ENCODE measurements at regions not wholly inside any gene's neighbourhood (a gene's known extent, or its start where the extent isn't known, plus 50 kb on each side); places are given as distances from the start of the nearest gene placed in this dataset.

- POLR2A ChIA-PET = no interaction called here
- Histone ChIP-seq H3K4me3 (ENCODE audit: control insufficient read depth in 1 of 7, extremely low read depth in 1 of 7, insufficient read depth in 4 of 7, low read depth in 2 of 7, low read length in 6 of 7) (no peak overlapping the region), H3K9me3 (ENCODE audit: control extremely low read depth in 1 of 5, control insufficient read depth in 4 of 5, insufficient read depth in 2 of 5, low read depth in 1 of 5, low read length in 4 of 5) (no peaks in the 10 kb centered on the region), H3K36me3 (ENCODE audit: control insufficient read depth in 4 of 4, insufficient read depth in 4 of 4, low read length in 3 of 4) (no peaks in the 10 kb centered on the region), H3K4me1 (ENCODE audit: control extremely low read depth in 1 of 4, control insufficient read depth in 4 of 4, insufficient read depth in 4 of 4, low read length in 3 of 4) (no peaks in the 10 kb centered on the region), H3K27me3 (replicated peaks in 2 of 5; ENCODE audit: control insufficient read depth in 4 of 5, insufficient read depth in 5 of 5, low read length in 4 of 5) (no peaks in the 10 kb centered on the region), H3K27ac (ENCODE audit: insufficient read depth in 1 of 2, low read depth in 1 of 2, low read length in 2 of 2, poor library complexity in 1 of 2, severe bottlenecking in 2 of 2) (no peak overlapping the region)
- CTCF ChIA-PET = interaction anchor here (0.8 kb wide), 1 partner anchor 10 kb away, joined by 3 read pairs; no protein-coding TSS in a partner anchor
- WGBS (ENCODE audit: insufficient coverage) = 100% methylated on average over 1 of the region's 1 CpG
- DNase-seq = no peak
Observed at GRCh38 chr7:125512373-125512772, 582.7 kb upstream of the POT1 start.

- ChIA-PET CTCF (no interaction called here), POLR2A (no interaction called here)
- no peaks in the 10 kb centered on the region for H3K36me3 ChIP-seq (ENCODE audit: control insufficient read depth in 4 of 4, insufficient read depth in 4 of 4, low read length in 3 of 4)
- WGBS (ENCODE audit: insufficient coverage) = no CpG with 5 or more reads among the region's 5 CpGs
- H3K27ac ChIP-seq (ENCODE audit: insufficient read depth in 1 of 2, low read depth in 1 of 2, low read length in 2 of 2, poor library complexity in 1 of 2, severe bottlenecking in 2 of 2) = no peak overlapping the region
- no peak for DNase-seq
- no peak overlapping the region for H3K4me3 ChIP-seq (ENCODE audit: control insufficient read depth in 1 of 7, extremely low read depth in 1 of 7, insufficient read depth in 4 of 7, low read depth in 2 of 7, low read length in 6 of 7)
- H3K27me3 ChIP-seq (replicated peaks in 2 of 5; ENCODE audit: control insufficient read depth in 4 of 5, insufficient read depth in 5 of 5, low read length in 4 of 5) = no peaks in the 10 kb centered on the region
- H3K9me3 ChIP-seq (ENCODE audit: control extremely low read depth in 1 of 5, control insufficient read depth in 4 of 5, insufficient read depth in 2 of 5, low read depth in 1 of 5, low read length in 4 of 5) = no peaks in the 10 kb centered on the region
- H3K4me1 ChIP-seq (ENCODE audit: control extremely low read depth in 1 of 4, control insufficient read depth in 4 of 4, insufficient read depth in 4 of 4, low read length in 3 of 4) = no peaks in the 10 kb centered on the region
Observed at GRCh38 chr7:125511310-125511709, 581.7 kb upstream of the POT1 start.

GRCh38 chr7:125506331-125506730 lies 576.7 kb upstream of the POT1 start:
- ChIA-PET CTCF (no interaction called here), POLR2A (no interaction called here)
- Histone ChIP-seq H3K27ac (ENCODE audit: insufficient read depth in 1 of 2, low read depth in 1 of 2, low read length in 2 of 2, poor library complexity in 1 of 2, severe bottlenecking in 2 of 2) (no peak overlapping the region), H3K36me3 (ENCODE audit: control insufficient read depth in 4 of 4, insufficient read depth in 4 of 4, low read length in 3 of 4) (no peaks in the 10 kb centered on the region), H3K4me3 (ENCODE audit: control insufficient read depth in 1 of 7, extremely low read depth in 1 of 7, insufficient read depth in 4 of 7, low read depth in 2 of 7, low read length in 6 of 7) (no peak overlapping the region), H3K9me3 (ENCODE audit: control extremely low read depth in 1 of 5, control insufficient read depth in 4 of 5, insufficient read depth in 2 of 5, low read depth in 1 of 5, low read length in 4 of 5) (no peaks in the 10 kb centered on the region), H3K27me3 (replicated peaks in 2 of 5; ENCODE audit: control insufficient read depth in 4 of 5, insufficient read depth in 5 of 5, low read length in 4 of 5) (no peaks in the 10 kb centered on the region), H3K4me1 (ENCODE audit: control extremely low read depth in 1 of 4, control insufficient read depth in 4 of 4, insufficient read depth in 4 of 4, low read length in 3 of 4) (no peaks in the 10 kb centered on the region)
- DNase-seq = no peak
- WGBS (ENCODE audit: insufficient coverage) = 44% methylated on average over 2 of the region's 4 CpGs

- H3K36me3 ChIP-seq (ENCODE audit: control insufficient read depth in 4 of 4, insufficient read depth in 4 of 4, low read length in 3 of 4) = no peaks in the 10 kb centered on the region
- no peak overlapping the region for H3K4me3 ChIP-seq (ENCODE audit: control insufficient read depth in 1 of 7, extremely low read depth in 1 of 7, insufficient read depth in 4 of 7, low read depth in 2 of 7, low read length in 6 of 7)
- no peak overlapping the region for H3K27ac ChIP-seq (ENCODE audit: insufficient read depth in 1 of 2, low read depth in 1 of 2, low read length in 2 of 2, poor library complexity in 1 of 2, severe bottlenecking in 2 of 2)
- no peak for DNase-seq
- no peaks in the 10 kb centered on the region for H3K27me3 ChIP-seq (replicated peaks in 2 of 5; ENCODE audit: control insufficient read depth in 4 of 5, insufficient read depth in 5 of 5, low read length in 4 of 5)
- ChIA-PET CTCF (no interaction called here), POLR2A (no interaction called here)
- no peaks in the 10 kb centered on the region for H3K4me1 ChIP-seq (ENCODE audit: control extremely low read depth in 1 of 4, control insufficient read depth in 4 of 4, insufficient read depth in 4 of 4, low read length in 3 of 4)
- H3K9me3 ChIP-seq (ENCODE audit: control extremely low read depth in 1 of 5, control insufficient read depth in 4 of 5, insufficient read depth in 2 of 5, low read depth in 1 of 5, low read length in 4 of 5) = peaks cover 0 to under 1% (median 0%) of the 10 kb centered on the region in 5 experiments
- no CpG with 5 or more reads among the region's 2 CpGs for WGBS (ENCODE audit: insufficient coverage)
Observed at GRCh38 chr7:125504848-125505247, 575.2 kb upstream of the POT1 start.

GRCh38 chr7:125495997-125496396 lies 566.4 kb upstream of the POT1 start:
- Histone ChIP-seq H3K27me3 (replicated peaks in 2 of 5; ENCODE audit: control insufficient read depth in 4 of 5, insufficient read depth in 5 of 5, low read length in 4 of 5) (no peaks in the 10 kb centered on the region), H3K9me3 (ENCODE audit: control extremely low read depth in 1 of 5, control insufficient read depth in 4 of 5, insufficient read depth in 2 of 5, low read depth in 1 of 5, low read length in 4 of 5) (peaks cover 0 to 3% (median 0%) of the 10 kb centered on the region in 5 experiments), H3K36me3 (ENCODE audit: control insufficient read depth in 4 of 4, insufficient read depth in 4 of 4, low read length in 3 of 4) (no peaks in the 10 kb centered on the region), H3K27ac (ENCODE audit: insufficient read depth in 1 of 2, low read depth in 1 of 2, low read length in 2 of 2, poor library complexity in 1 of 2, severe bottlenecking in 2 of 2) (no peak overlapping the region), H3K4me1 (ENCODE audit: control extremely low read depth in 1 of 4, control insufficient read depth in 4 of 4, insufficient read depth in 4 of 4, low read length in 3 of 4) (no peaks in the 10 kb centered on the region), H3K4me3 (ENCODE audit: control insufficient read depth in 1 of 7, extremely low read depth in 1 of 7, insufficient read depth in 4 of 7, low read depth in 2 of 7, low read length in 6 of 7) (no peak overlapping the region)
- CTCF ChIA-PET = no interaction called here
- POLR2A ChIA-PET = no interaction called here
- no peak for DNase-seq
- no CpG with 5 or more reads among the region's 1 CpG for WGBS (ENCODE audit: insufficient coverage)

GRCh38 chr7:125492521-125492920 lies 562.9 kb upstream of the POT1 start:
- CTCF ChIA-PET = no interaction called here
- WGBS (ENCODE audit: insufficient coverage) = no CpG with 5 or more reads among the region's 1 CpG
- H3K36me3 ChIP-seq (ENCODE audit: control insufficient read depth in 4 of 4, insufficient read depth in 4 of 4, low read length in 3 of 4) = no peaks in the 10 kb centered on the region
- POLR2A ChIA-PET = no interaction called here
- no peaks in the 10 kb centered on the region for H3K4me1 ChIP-seq (ENCODE audit: control extremely low read depth in 1 of 4, control insufficient read depth in 4 of 4, insufficient read depth in 4 of 4, low read length in 3 of 4)
- DNase-seq = no peak
- no peak overlapping the region for H3K4me3 ChIP-seq (ENCODE audit: control insufficient read depth in 1 of 7, extremely low read depth in 1 of 7, insufficient read depth in 4 of 7, low read depth in 2 of 7, low read length in 6 of 7)
- H3K27me3 ChIP-seq (replicated peaks in 2 of 5; ENCODE audit: control insufficient read depth in 4 of 5, insufficient read depth in 5 of 5, low read length in 4 of 5) = no peaks in the 10 kb centered on the region
- no peak overlapping the region for H3K27ac ChIP-seq (ENCODE audit: insufficient read depth in 1 of 2, low read depth in 1 of 2, low read length in 2 of 2, poor library complexity in 1 of 2, severe bottlenecking in 2 of 2)
- H3K9me3 ChIP-seq (ENCODE audit: control extremely low read depth in 1 of 5, control insufficient read depth in 4 of 5, insufficient read depth in 2 of 5, low read depth in 1 of 5, low read length in 4 of 5) = no peaks in the 10 kb centered on the region

- WGBS (ENCODE audit: insufficient coverage) = 100% methylated on average over 1 of the region's 1 CpG
- ChIA-PET CTCF (no interaction called here), POLR2A (no interaction called here)
Observed at GRCh38 chr7:125491137-125491536, 561.5 kb upstream of the POT1 start.

More at GRCh38 chr7:125491137-125491536, 561.5 kb upstream of the POT1 start:
- Histone ChIP-seq H3K4me3 (ENCODE audit: control insufficient read depth in 1 of 7, extremely low read depth in 1 of 7, insufficient read depth in 4 of 7, low read depth in 2 of 7, low read length in 6 of 7) (no peak overlapping the region), H3K4me1 (ENCODE audit: control extremely low read depth in 1 of 4, control insufficient read depth in 4 of 4, insufficient read depth in 4 of 4, low read length in 3 of 4) (no peaks in the 10 kb centered on the region), H3K27ac (ENCODE audit: insufficient read depth in 1 of 2, low read depth in 1 of 2, low read length in 2 of 2, poor library complexity in 1 of 2, severe bottlenecking in 2 of 2) (no peak overlapping the region), H3K27me3 (replicated peaks in 2 of 5; ENCODE audit: control insufficient read depth in 4 of 5, insufficient read depth in 5 of 5, low read length in 4 of 5) (no peaks in the 10 kb centered on the region), H3K9me3 (ENCODE audit: control extremely low read depth in 1 of 5, control insufficient read depth in 4 of 5, insufficient read depth in 2 of 5, low read depth in 1 of 5, low read length in 4 of 5) (no peaks in the 10 kb centered on the region), H3K36me3 (ENCODE audit: control insufficient read depth in 4 of 4, insufficient read depth in 4 of 4, low read length in 3 of 4) (no peaks in the 10 kb centered on the region)
- no peak for DNase-seq
